GM10266 (cell line): ENCODE measurements at regions not wholly inside any gene's neighbourhood (a gene's known extent, or its start where the extent isn't known, plus 50 kb on each side); places are given as distances from the start of the nearest gene placed in this dataset.

Experiments used
- DNase-seq: peaks from one replicate; pipeline ENCODE4 v3.0.0; 2012; ENCODE audit errors: extremely low spot score
- TF ChIP-seq, protein P1 (sequence below): IDR thresholded peaks from 2 replicates; pipeline ENCODE4 v1.5.1; 2012; ENCODE audit warnings: mild to moderate bottlenecking, low read depth; ENCODE audit not compliant: control insufficient read depth, insufficient read depth; ENCODE audit errors: missing control alignments

DNA sequence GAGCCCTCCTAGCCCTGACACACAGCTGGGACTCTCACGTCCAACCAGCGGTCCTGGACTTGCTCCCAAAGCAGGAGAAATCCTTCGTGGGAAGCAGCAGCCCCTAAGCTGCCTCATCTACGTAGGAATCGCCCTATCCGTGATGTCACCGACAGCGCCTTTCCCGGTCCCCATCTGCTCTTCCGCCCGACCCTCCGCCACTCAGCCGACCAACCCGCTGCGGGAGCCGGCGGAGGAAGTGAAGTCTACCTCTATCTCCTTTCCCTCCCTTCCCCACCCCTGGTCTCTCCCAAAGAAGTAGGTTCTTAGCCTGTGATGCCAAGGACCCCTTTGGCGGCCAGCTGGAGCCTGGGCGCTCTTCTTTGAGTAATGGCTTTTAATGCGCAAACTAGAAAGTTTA is 272.1 kb downstream of the FAM72C start:
- DNase-seq, result no peak
- TF ChIP-seq, protein P1, sequence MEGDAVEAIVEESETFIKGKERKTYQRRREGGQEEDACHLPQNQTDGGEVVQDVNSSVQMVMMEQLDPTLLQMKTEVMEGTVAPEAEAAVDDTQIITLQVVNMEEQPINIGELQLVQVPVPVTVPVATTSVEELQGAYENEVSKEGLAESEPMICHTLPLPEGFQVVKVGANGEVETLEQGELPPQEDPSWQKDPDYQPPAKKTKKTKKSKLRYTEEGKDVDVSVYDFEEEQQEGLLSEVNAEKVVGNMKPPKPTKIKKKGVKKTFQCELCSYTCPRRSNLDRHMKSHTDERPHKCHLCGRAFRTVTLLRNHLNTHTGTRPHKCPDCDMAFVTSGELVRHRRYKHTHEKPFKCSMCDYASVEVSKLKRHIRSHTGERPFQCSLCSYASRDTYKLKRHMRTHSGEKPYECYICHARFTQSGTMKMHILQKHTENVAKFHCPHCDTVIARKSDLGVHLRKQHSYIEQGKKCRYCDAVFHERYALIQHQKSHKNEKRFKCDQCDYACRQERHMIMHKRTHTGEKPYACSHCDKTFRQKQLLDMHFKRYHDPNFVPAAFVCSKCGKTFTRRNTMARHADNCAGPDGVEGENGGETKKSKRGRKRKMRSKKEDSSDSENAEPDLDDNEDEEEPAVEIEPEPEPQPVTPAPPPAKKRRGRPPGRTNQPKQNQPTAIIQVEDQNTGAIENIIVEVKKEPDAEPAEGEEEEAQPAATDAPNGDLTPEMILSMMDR, result no peak

DNA sequence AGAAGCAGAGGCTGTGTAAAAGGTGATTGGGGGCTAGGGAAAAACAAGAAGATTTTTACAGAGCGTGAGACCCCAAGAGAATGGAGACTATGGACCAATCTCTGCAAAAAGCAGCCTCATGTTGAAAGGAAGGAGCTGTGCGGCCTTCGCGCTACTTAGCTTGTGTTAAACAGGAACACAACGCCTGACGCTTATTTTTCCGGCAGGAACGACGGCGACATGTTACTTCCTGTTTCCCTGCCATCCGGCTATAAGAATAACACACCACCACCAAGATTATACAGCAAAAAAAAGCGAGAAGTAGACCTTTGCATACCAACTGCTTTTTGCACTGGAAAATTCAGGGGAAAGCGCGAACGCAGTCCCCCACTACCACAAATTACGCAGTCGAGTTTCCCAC is 272.7 kb downstream of the FAM72C start:
- DNase-seq, result no peak
- TF ChIP-seq, protein P1, result no peak

DNA sequence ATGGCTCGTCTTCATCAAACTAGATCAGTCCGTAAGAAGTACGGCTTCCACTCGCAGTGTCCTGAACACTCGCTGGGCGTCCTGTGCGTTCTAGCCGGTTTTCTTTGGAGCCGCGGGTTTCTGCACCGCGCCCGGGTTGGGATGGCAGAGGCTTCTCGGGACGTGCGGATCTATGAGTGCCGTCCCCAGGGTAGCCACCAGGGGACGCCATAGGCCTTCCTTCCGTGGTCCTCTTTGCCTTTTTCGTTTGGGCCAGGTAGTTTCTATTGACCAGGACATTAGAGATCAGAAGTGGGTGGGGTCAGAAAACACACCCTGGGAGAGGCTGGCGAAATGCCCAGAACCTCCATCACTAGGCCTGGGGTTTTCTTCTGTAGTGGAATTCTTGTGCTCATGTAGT is 273.8 kb downstream of the FAM72C start:
- DNase-seq, result no peak
- TF ChIP-seq, protein P1, result peak; percentile 19

DNA sequence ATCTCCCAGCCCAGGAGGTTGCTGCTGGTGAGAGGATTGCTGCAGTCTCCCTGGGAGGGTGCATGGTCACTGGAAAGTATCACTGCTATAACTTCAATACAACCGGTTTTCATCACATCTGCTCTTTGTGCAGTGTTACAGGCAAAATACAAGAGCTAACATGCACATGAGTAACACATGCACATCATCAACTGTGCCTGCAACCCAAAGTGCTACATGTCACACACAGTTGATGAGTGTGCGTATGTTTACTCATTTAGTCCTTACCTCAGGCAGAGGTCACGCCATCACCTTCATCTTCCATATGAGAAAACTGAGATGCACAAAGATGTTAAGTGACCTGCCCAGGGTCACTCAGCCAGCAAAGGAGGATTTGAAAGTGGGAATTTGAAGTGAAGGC is 277.7 kb downstream of the FAM72C start:
- DNase-seq, result no peak
- TF ChIP-seq, protein P1, result no peak

DNA sequence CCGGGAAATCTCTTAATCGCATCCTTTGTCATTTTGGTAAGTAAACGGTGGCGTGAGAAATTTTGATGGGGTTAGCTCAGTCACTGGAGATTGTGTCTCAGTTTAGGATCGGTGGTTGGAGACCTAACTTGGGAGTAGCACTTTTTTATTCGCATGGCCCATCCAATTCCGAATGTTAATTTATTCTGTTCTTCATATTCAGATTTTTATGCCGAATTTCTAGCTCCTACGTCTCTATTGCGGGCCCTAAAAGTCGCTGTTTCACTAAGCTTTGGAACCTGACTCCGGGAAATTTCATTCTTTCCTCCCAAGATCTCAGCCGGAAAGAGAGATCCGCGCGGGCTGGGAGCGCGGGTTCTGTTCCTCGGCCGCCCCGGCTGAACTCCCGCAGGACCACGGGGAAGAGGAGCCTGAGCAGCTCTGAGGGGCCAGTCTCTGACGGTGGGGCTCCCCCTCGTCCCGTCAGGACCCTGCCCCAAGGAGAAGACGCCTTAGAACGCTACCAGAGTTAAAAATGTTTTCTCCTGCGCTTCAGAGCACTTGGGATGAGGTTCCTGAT is 279.7 kb downstream of the FAM72C start:
- DNase-seq, result no peak
- TF ChIP-seq, protein P1, result no peak

DNA sequence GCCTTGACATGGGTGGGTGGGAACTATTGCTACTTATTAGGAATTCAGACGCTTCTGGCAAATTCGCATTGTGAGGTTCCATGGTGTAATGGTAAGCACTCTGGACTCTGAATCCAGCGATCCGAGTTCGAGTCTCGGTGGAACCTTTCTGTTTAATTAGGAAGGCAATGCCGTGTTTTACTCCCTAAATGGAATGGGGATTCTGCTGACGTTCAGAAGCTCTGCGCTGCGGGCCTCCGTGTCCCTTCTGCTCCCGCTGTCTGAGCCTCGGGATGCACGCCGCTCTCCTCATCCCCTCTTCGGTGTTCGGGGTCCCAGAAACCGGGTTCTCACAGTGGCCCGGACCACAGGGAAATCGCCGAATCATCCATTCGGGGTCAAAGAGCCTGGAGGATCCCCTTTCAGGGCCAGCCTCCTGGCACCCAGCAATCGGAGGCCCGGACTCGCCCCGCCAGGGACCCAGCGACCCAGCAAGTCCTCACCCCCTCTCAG is 280.3 kb downstream of the FAM72C start:
- TF ChIP-seq, protein P1, result no peak
- DNase-seq, result no peak

DNA sequence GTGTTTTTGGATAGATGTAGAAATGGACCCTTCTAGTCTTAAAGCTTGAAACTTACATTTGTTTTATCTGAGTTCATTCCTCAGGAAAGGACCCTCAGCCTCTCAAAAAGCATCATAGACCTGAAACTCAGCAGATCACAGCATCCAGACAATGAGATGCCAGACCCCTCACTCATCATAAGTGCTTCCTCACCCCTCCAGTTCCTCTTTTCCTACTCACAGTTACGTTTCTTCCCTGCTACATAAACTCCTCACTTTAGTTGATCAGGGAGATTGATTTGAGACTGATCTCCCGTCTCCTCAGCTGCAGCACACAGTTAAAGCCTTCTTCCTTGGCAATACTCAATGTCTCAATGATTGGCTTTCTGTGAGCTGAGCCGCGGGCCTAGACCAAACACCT is 282.0 kb downstream of the FAM72C start:
- TF ChIP-seq, protein P1, result no peak
- no peak for DNase-seq
